Ovary (tissue), 7 donors: ENCODE measurements at regions not wholly inside any gene's neighbourhood (a gene's known extent, or its start where the extent isn't known, plus 50 kb on each side); places are given as distances from the start of the nearest gene placed in this dataset.
"Not testable (repeated sequence)": the region's sequence is repeated elsewhere in the genome, so short reads cannot be mapped to it uniquely, and the experiment has no call there.

Experiments
- DNase-seq, 5 donors: peaks; one replicate each; pipeline ENCODE4 v3.0.0-alpha.2; 2019 to 2020
- H3K27ac ChIP-seq, 2 donors: fragments of 200-600 bp; one replicate each; pipeline versions ENCODE4 v1.5.1 to v1.8.0; 2019 to 2022
- H3K27me3 ChIP-seq: fragments of 200-600 bp; one replicate; pipeline ENCODE4 v1.8.0; 2022
- H3K36me3 ChIP-seq: fragments of 200-600 bp; sonication (generic); one replicate; pipeline ENCODE4 v1.5.1; 2019
- H3K4me1 ChIP-seq: one replicate; pipeline ENCODE4 v1.8.1; 2013; ENCODE audit warnings: mild to moderate bottlenecking, moderate library complexity; ENCODE audit not compliant: insufficient read depth
- H3K4me3 ChIP-seq: fragments of 200-600 bp; sonication (generic); one replicate; pipeline ENCODE4 v1.5.1; 2017
- H3K9me3 ChIP-seq, 2 donors: fragments of 200-600 bp in 1 of 2; sonication (generic) in 1 of 2; one replicate each; pipeline versions ENCODE4 v1.5.1 to v1.8.1; 2013 to 2019; ENCODE audit warnings: mild to moderate bottlenecking in 1 of 2, moderate library complexity in 1 of 2
- EP300 ChIP-seq: sonication (generic); formaldehyde crosslinking; IDR thresholded peaks from one replicate; pipeline ENCODE4 v1.6.1; 2017; ENCODE audit warnings: antibody characterized with exemption
- POLR2A ChIP-seq: fragments of 450-650 bp; IDR thresholded peaks from one replicate; pipeline ENCODE4 v1.6.1; 2017; ENCODE audit warnings: antibody characterized with exemption, mild to moderate bottlenecking, moderate library complexity
- WGBS, 3 donors: extraction: QIAGEN DNeasy Blood & Tissue Kit in 1 of 3; methylation state at CpG; one replicate each; pipeline versions ENCODE4 v1.1.5 to v1.1.7; 2013 to 2017; 5-methylcytosine and 5-hydroxymethylcytosine counted together
- intact Hi-C, 4 donors: fragments of 100-400 bp; cut with DNase I; formaldehyde crosslinking; loops; one replicate each; pipeline versions ENCODE4 v1.11.0 to v1.15.1; 2022 to 2023
- TF ChIP-seq, protein P1 (sequence below), 3 donors: fragments of 450-650 bp in 2 of 3; fragments of 200-600 bp in 1 of 3; IDR thresholded peaks; one replicate each; pipeline versions ENCODE4 v1.5.1 to v1.8.0; 2016 to 2022; ENCODE audit warnings: antibody characterized with exemption in 3 of 3, mild to moderate bottlenecking in 1 of 3
- donor health status: DM: no; HTN: no; CAD: no; lungs with moderate emphysema.
- donor health status: DM: no; HTN: no; CAD: no.
- donor health status: Bipolar disorder and iron deficiency.
- donor health status: DM: no; HTN: no; CAD: no.
- donor health status: DM: yes; HTN: yes; CAD: no.

DNA sequence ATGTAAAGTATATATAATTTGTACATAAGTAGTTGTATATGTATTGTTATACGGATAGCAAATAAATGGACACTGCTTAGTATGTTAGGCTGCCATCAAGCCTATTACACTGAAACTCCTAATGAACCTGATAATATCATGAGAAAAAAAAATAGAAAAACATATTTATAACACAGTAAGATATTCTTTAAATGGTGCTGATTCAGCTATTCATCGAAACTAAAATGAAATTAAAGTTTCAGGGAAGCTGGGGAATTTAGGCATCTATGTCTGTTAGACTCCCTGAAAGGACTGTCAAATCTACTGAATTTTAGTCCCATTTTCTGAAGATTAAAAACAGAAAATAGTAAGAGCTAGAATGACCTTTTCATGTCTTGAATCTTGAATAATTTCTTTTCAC, 647.1 kb upstream of the PABPC4L start:
- no peak for TF ChIP-seq EP300
- TF ChIP-seq POLR2A, result no peak
- intact Hi-C loops, result no loop called here
- no peak overlapping the region for H3K27ac ChIP-seq
- H3K36me3 ChIP-seq, result no peaks in the 10 kb centered on the region
- H3K4me1 ChIP-seq, result no peaks in the 10 kb centered on the region
- no peaks in the 10 kb centered on the region for H3K9me3 ChIP-seq
- no peaks in the 10 kb centered on the region for H3K27me3 ChIP-seq
- DNase-seq, result no peak
- H3K4me3 ChIP-seq, result no peak overlapping the region
- WGBS, 3 donors, result 95 to 98% (median 97%) methylated on average over 2 of the region's 2 CpGs

DNA sequence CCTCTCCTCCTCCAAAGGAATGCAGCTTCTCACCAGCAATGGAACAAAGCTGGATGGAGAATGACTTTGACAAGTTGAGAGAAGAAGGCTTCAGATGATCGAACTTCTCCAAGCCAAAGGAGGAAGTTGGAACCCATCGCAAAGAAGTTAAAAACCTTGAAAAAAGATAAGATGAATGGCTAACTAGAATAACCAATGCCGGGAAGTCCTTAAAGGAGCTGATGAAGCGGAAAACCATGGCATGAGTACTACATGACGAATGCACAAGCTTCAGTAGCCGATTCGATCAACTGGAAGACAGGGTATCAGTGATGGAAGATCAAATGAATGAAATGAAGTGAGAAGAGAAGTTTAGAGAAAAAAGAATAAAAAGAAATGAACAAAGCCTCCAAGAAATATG, 629.2 kb upstream of the PABPC4L start:
- H3K9me3 ChIP-seq, H3K36me3 ChIP-seq, intact Hi-C loops, H3K27ac ChIP-seq, H3K4me1 ChIP-seq, H3K27me3 ChIP-seq, H3K4me3 ChIP-seq, DNase-seq: not testable (repeated sequence)
- 92 to 94% (median 93%) methylated on average over 7 of the region's 7 CpGs for WGBS, 3 donors

DNA sequence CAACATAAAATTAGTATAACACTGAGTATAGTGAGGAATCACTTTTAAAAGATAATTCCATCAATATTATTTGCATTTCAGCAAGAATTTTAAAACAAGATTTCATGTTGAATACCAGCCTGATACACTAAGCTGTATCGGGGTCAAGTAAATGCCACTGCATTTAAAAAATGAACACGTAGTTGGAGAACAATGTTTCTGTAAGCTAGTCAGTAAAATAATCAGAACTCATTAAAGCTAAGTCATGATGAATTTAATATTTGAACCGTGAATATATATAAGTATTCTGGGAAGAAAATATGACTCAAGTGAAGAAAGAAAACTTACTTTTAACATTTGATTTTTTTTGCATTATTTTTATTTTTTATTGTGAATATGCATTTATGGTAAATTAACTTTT, 611.0 kb upstream of the PABPC4L start:
- no peak for DNase-seq
- TF ChIP-seq, protein P1, sequence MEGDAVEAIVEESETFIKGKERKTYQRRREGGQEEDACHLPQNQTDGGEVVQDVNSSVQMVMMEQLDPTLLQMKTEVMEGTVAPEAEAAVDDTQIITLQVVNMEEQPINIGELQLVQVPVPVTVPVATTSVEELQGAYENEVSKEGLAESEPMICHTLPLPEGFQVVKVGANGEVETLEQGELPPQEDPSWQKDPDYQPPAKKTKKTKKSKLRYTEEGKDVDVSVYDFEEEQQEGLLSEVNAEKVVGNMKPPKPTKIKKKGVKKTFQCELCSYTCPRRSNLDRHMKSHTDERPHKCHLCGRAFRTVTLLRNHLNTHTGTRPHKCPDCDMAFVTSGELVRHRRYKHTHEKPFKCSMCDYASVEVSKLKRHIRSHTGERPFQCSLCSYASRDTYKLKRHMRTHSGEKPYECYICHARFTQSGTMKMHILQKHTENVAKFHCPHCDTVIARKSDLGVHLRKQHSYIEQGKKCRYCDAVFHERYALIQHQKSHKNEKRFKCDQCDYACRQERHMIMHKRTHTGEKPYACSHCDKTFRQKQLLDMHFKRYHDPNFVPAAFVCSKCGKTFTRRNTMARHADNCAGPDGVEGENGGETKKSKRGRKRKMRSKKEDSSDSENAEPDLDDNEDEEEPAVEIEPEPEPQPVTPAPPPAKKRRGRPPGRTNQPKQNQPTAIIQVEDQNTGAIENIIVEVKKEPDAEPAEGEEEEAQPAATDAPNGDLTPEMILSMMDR (IDR thresholded peaks at IDR 0.05), result no peak
- no peak for TF ChIP-seq EP300
- no peak for TF ChIP-seq POLR2A
- Histone ChIP-seq H3K27me3 (no peaks in the 10 kb centered on the region), H3K4me1 (no peaks in the 10 kb centered on the region), H3K9me3 (no peaks in the 10 kb centered on the region), H3K36me3 (no peaks in the 10 kb centered on the region), H3K4me3 (no peak overlapping the region), H3K27ac (no peak overlapping the region)
- intact Hi-C loops, result no loop called here
- WGBS, 3 donors, result 86 to 88% (median 88%) methylated on average over 3 of the region's 3 CpGs

DNA sequence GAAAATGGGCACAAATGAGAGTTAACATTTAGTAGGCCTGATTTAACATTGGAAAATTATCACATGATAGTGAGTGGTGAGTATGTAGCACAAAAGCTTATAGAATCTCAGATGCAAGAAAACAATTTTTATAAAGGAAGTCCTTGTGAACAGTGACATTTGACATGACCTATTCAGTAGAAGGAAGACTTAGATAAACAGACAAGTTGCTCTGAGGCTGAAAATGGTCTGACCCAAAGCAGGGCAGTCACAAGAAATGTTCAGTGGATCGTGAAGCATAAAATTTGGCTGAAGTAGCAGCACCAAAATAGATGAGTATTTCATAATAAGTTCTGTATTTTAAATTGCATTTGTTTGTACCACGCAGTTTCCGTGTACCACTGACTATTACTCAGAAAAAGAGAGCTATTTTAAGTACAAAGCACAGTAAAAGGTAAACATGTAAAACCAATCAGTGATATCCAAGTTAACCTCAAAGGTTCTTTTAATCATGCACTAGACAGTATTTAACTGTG, 605.7 kb upstream of the PABPC4L start:
- DNase-seq, result no peak
- no peak overlapping the region for H3K4me3 ChIP-seq
- WGBS, 3 donors, result 33 to 61% (median 43%) methylated on average over 3 of the region's 3 CpGs
- no peaks in the 10 kb centered on the region for H3K36me3 ChIP-seq
- TF ChIP-seq POLR2A (no peak), EP300 (no peak)
- TF ChIP-seq, protein P1 (IDR thresholded peaks at IDR 0.05), result no peak
- H3K27me3 ChIP-seq, result no peaks in the 10 kb centered on the region
- no peak overlapping the region for H3K27ac ChIP-seq
- intact Hi-C loops, result no loop called here
- no peaks in the 10 kb centered on the region for H3K9me3 ChIP-seq
- H3K4me1 ChIP-seq, result no peaks in the 10 kb centered on the region

DNA sequence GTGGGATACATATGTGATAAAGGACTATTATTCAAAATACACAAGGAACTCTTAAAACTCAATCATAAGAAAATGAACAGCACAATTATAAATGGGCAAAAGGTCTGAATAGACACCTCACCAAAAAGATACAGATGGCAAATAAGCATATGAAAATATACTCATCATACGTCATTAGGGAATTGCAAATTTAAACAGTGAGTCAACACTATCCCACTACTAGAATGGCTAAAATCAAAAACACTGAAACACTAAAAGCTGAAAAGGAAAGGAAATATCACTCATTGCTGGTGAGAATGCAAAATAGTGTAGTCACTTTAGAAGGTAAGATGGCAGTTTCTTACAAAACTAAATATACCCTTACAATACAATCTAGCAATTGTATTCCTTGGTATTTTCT, 597.0 kb upstream of the PABPC4L start:
- WGBS, 3 donors, result 81 to 90% (median 88%) methylated on average over 1 of the region's 1 CpG
- no peak overlapping the region for H3K4me3 ChIP-seq
- intact Hi-C loops, result no loop called here
- no peak for DNase-seq
- no peak overlapping the region for H3K27ac ChIP-seq
- TF ChIP-seq EP300, result no peak
- TF ChIP-seq POLR2A, result no peak
- TF ChIP-seq, protein P1 (IDR thresholded peaks at IDR 0.05), result no peak
- H3K27me3 ChIP-seq, result no peaks in the 10 kb centered on the region
- no peaks in the 10 kb centered on the region for H3K9me3 ChIP-seq
- H3K36me3 ChIP-seq, result no peaks in the 10 kb centered on the region
- H3K4me1 ChIP-seq, result no peaks in the 10 kb centered on the region
